ENCODE measurements at regions not wholly inside any gene's neighbourhood (a gene's known extent, or its start where the extent isn't known, plus 50 kb on each side); places are given as distances from the start of the nearest gene placed in this dataset.

- TF ChIP-seq FOXM1 (IDR thresholded peaks at IDR 0.05; ENCODE audit: borderline replicate concordance, low read depth) (no peak), YY1 (IDR thresholded peaks at IDR 0.05; ENCODE audit: low read depth) (no peak), REST (IDR thresholded peaks at IDR 0.05; ENCODE audit: low read depth) (no peak), MAX (IDR thresholded peaks at IDR 0.05) (no peak), ZBTB7A (IDR thresholded peaks at IDR 0.05; ENCODE audit: low read depth) (no peak), EP300 (IDR thresholded peaks at IDR 0.05; ENCODE audit: borderline replicate concordance) (no peak), TAF1 (IDR thresholded peaks at IDR 0.05; ENCODE audit: low read depth) (no peak), TEAD4 (IDR thresholded peaks at IDR 0.05) (no peak), CEBPB (IDR thresholded peaks at IDR 0.05) (no peak), EGR1 (IDR thresholded peaks at IDR 0.05) (no peak), CREB1 (IDR thresholded peaks at IDR 0.05; ENCODE audit: low read depth) (no peak), RAD21 (IDR thresholded peaks at IDR 0.05; ENCODE audit: low read depth) (no peak)
- TF ChIP-seq, protein P1, sequence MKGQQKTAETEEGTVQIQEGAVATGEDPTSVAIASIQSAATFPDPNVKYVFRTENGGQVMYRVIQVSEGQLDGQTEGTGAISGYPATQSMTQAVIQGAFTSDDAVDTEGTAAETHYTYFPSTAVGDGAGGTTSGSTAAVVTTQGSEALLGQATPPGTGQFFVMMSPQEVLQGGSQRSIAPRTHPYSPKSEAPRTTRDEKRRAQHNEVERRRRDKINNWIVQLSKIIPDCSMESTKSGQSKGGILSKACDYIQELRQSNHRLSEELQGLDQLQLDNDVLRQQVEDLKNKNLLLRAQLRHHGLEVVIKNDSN (IDR thresholded peaks at IDR 0.05): no peak
These were observed 165.6 kb downstream of the HGF start for GRCh38 chr7:81604075-81604807.

Data from Ishikawa (cell line).